Neural progenitor cell (in vitro differentiated cells): ENCODE measurements at regions not wholly inside any gene's neighbourhood (a gene's known extent, or its start where the extent isn't known, plus 50 kb on each side); places are given as distances from the start of the nearest gene placed in this dataset.
"Not testable (repeated sequence)": the region's sequence is repeated elsewhere in the genome, so short reads cannot be mapped to it uniquely, and the experiment has no call there.

Source experiments
- EZH2 ChIP-seq: fragments of 200-600 bp; sonication (generic); IDR thresholded peaks from 2 replicates; pipeline ENCODE4 v1.6.1; 2017; ENCODE audit warnings: antibody characterized with exemption, mild to moderate bottlenecking, moderate library complexity
- EZH2phosphoT487 ChIP-seq: fragments of 200-600 bp; sonication (generic); IDR thresholded peaks from 2 replicates; pipeline ENCODE4 v1.6.1; 2017; ENCODE audit warnings: antibody characterized with exemption
- TF ChIP-seq, protein P1 (sequence below): fragments of 200-600 bp; sonication (generic); IDR thresholded peaks from 2 replicates; pipeline ENCODE4 v1.5.1; 2017; ENCODE audit warnings: antibody characterized with exemption, mild to moderate bottlenecking

GRCh38 chr10:38267555-38267954 lies 173.4 kb downstream of the ZNF37A start:
- TF ChIP-seq, protein P1, sequence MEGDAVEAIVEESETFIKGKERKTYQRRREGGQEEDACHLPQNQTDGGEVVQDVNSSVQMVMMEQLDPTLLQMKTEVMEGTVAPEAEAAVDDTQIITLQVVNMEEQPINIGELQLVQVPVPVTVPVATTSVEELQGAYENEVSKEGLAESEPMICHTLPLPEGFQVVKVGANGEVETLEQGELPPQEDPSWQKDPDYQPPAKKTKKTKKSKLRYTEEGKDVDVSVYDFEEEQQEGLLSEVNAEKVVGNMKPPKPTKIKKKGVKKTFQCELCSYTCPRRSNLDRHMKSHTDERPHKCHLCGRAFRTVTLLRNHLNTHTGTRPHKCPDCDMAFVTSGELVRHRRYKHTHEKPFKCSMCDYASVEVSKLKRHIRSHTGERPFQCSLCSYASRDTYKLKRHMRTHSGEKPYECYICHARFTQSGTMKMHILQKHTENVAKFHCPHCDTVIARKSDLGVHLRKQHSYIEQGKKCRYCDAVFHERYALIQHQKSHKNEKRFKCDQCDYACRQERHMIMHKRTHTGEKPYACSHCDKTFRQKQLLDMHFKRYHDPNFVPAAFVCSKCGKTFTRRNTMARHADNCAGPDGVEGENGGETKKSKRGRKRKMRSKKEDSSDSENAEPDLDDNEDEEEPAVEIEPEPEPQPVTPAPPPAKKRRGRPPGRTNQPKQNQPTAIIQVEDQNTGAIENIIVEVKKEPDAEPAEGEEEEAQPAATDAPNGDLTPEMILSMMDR, result not testable (repeated sequence)
- TF ChIP-seq EZH2, EZH2phosphoT487: not testable (repeated sequence)
